Heart left ventricle (tissue), 16 donors: ENCODE measurements at regions not wholly inside any gene's neighbourhood (a gene's known extent, or its start where the extent isn't known, plus 50 kb on each side); places are given as distances from the start of the nearest gene placed in this dataset.
A peak's percentile ranks its signal among the peaks of the same experiment; 100 is the strongest.
"Not testable (repeated sequence)": the region's sequence is repeated elsewhere in the genome, so short reads cannot be mapped to it uniquely, and the experiment has no call there.

Experiments used
- ATAC-seq, 4 donors: fragments of 200-7000 bp; cut with Tn5 transposase; one replicate each; pipeline ENCODE4 v1.9.1; 2020 to 2022; ENCODE audit warnings: moderate library complexity in 4 of 4, mild to moderate bottlenecking in 3 of 4, moderate number of reproducible peaks in 1 of 4
- DNase-seq, 5 donors: peaks; one replicate each; pipeline ENCODE4 v3.0.0-alpha.2; 2020
- H3K27ac ChIP-seq, 12 donors: fragments of 200-600 bp; sonication (generic) in 4 of 12; one replicate each; pipeline versions ENCODE4 v1.5.0 to v1.8.0; 2016 to 2022; ENCODE audit warnings: mild to moderate bottlenecking in 2 of 12
- H3K27me3 ChIP-seq, 9 donors: fragments of 200-600 bp; sonication (generic) in 2 of 9; one replicate each; pipeline versions ENCODE4 v1.5.1 to v1.8.0; 2016 to 2022; ENCODE audit warnings: mild to moderate bottlenecking in 3 of 9
- H3K36me3 ChIP-seq, 9 donors: fragments of 200-600 bp; sonication (generic) in 2 of 9; one replicate each; pipeline versions ENCODE4 v1.5.0 to v1.8.0; 2018 to 2022; ENCODE audit warnings: mild to moderate bottlenecking in 2 of 9
- H3K4me1 ChIP-seq, 12 donors: fragments of 200-600 bp; sonication (generic) in 4 of 12; one replicate each; pipeline versions ENCODE4 v1.5.0 to v1.8.0; 2016 to 2022; ENCODE audit warnings: mild to moderate bottlenecking in 3 of 12
- H3K4me3 ChIP-seq, 12 donors: fragments of 200-600 bp; sonication (generic) in 4 of 12; one replicate each; pipeline versions ENCODE4 v1.5.0 to v1.8.0; 2017 to 2022; ENCODE audit warnings: mild to moderate bottlenecking in 9 of 12, moderate library complexity in 4 of 12
- H3K9me3 ChIP-seq, 12 donors: fragments of 200-600 bp; sonication (generic) in 4 of 12; one replicate each; pipeline versions ENCODE4 v1.5.0 to v1.8.0; 2016 to 2022; ENCODE audit warnings: mild to moderate bottlenecking in 1 of 12
- CTCF ChIP-seq, 12 donors: fragments of 200-600 bp; sonication (generic) in 4 of 12; IDR thresholded peaks; one replicate each; pipeline versions ENCODE4 v1.5.0 to v1.8.0; 2018 to 2022; ENCODE audit warnings: antibody characterized with exemption in 12 of 12, mild to moderate bottlenecking in 5 of 12
- POLR2A ChIP-seq, 2 donors: fragments of 450-650 bp; IDR thresholded peaks; one replicate each; pipeline ENCODE4 v1.6.1; 2017; ENCODE audit warnings: antibody characterized with exemption in 2 of 2, mild to moderate bottlenecking in 2 of 2, moderate library complexity in 2 of 2
- WGBS, 4 donors: extraction: QIAGEN DNeasy Blood & Tissue Kit in 2 of 4; methylation state at CpG; one replicate each; pipeline versions ENCODE4 v1.1.5 to v1.1.7; 2013 to 2018; 5-methylcytosine and 5-hydroxymethylcytosine counted together
- intact Hi-C, 10 donors: fragments of 100-400 bp; cut with DNase I; formaldehyde crosslinking; loops; one replicate each; pipeline versions ENCODE4 v1.11.1 to v1.14.2; 2022
- donor health status: ischemic (EF 13 %, LVEDD 7.1; RV severe dilation, severe dysfunction).
- donor health status: healthy with polysubstance abuse.
- donor health status: DM: no; HTN: yes; CAD: no.
- donor health status: DM: no; HTN: no; CAD: no.
- donor health status: ischemic (EF 25% LVEDD 6.9; RV normal size, moderate dysfunction).
- donor health status: ischemic (EF 25% LVEDD 5.7; RV mildly dilated, moderate dysfunction).
- donor health status: healthy.
- donor health status: DM: yes; HTN: yes; CAD: no.
- donor health status: ischemic (EF 35%, LVEDD 5.7; RV mildly dilated, moderate dysfunction).
- donor health status: nonischemic (EF 11% LVEDD 7.7; RV severe dilation, severe dysfunction).
- donor health status: DM: yes; HTN: yes; CAD: no.
- donor health status: PGD.
- donor health status: ischemic (EF 29% LVEDD 5.4; RV normal size, mild dysfunction).
- donor health status: nonischemic (EF 23%, LVEDD 6.1; RV moderate dilation, normal function).

GRCh38 chr5:152644029-152644728, 239.1 kb upstream of the NMUR2 start:
- 52 to 59% (median 56%) methylated on average over 2 of the region's 2 CpGs for WGBS, 4 donors
- Histone ChIP-seq H3K4me1 (peaks cover 0 to 11% (median 4%) of the 10 kb centered on the region in 12 donors), H3K36me3 (no peaks in the 10 kb centered on the region), H3K27me3 (no peaks in the 10 kb centered on the region), H3K9me3 (no peaks in the 10 kb centered on the region), H3K27ac (no peak overlapping the region), H3K4me3 (no peak overlapping the region)
- TF ChIP-seq CTCF (IDR thresholded peaks at IDR 0.05) (no peak), POLR2A (IDR thresholded peaks at IDR 0.05) (no peak)
- DNase-seq (no peak), ATAC-seq (no peak)
- intact Hi-C loops: no loop called here

- H3K27me3 ChIP-seq: no peaks in the 10 kb centered on the region
- TF ChIP-seq POLR2A (IDR thresholded peaks at IDR 0.05) (no peak), CTCF (IDR thresholded peaks at IDR 0.05) (no peak)
- no peaks in the 10 kb centered on the region for H3K9me3 ChIP-seq
- peaks cover 0 to 12% (median 0%) of the 10 kb centered on the region in 12 donors for H3K4me1 ChIP-seq
- no peak for DNase-seq
- no peak overlapping the region for H3K27ac ChIP-seq
- no peak overlapping the region for H3K4me3 ChIP-seq
- peak in 1 of 4 donors; percentile 31 for ATAC-seq
- intact Hi-C loops: no loop called here
- H3K36me3 ChIP-seq: no peaks in the 10 kb centered on the region
These were observed 244.5 kb upstream of the NMUR2 start for GRCh38 chr5:152649609-152650008.

GRCh38 chr5:152650413-152650812, 245.3 kb upstream of the NMUR2 start:
- DNase-seq (no peak), ATAC-seq (no peak)
- Histone ChIP-seq H3K27ac (no peak overlapping the region), H3K4me1 (peaks cover 0 to 12% (median 0%) of the 10 kb centered on the region in 12 donors), H3K36me3 (no peaks in the 10 kb centered on the region), H3K27me3 (no peaks in the 10 kb centered on the region), H3K4me3 (no peak overlapping the region), H3K9me3 (no peaks in the 10 kb centered on the region)
- TF ChIP-seq CTCF (IDR thresholded peaks at IDR 0.05) (no peak), POLR2A (IDR thresholded peaks at IDR 0.05) (no peak)
- 74 to 82% (median 77%) methylated on average over 3 of the region's 3 CpGs for WGBS, 4 donors
- intact Hi-C loops: no loop called here

GRCh38 chr5:152659470-152659869, 254.4 kb upstream of the NMUR2 start:
- intact Hi-C loops, DNase-seq, H3K27me3 ChIP-seq, H3K9me3 ChIP-seq, ATAC-seq, H3K4me3 ChIP-seq, H3K4me1 ChIP-seq, H3K27ac ChIP-seq, H3K36me3 ChIP-seq: not testable (repeated sequence)
- 71 to 78% (median 75%) methylated on average over 18 of the region's 18 CpGs for WGBS, 4 donors

GRCh38 chr5:152673601-152674000, 268.5 kb upstream of the NMUR2 start:
- no peaks in the 10 kb centered on the region for H3K4me1 ChIP-seq
- 56 to 72% (median 59%) methylated on average over 1 of the region's 1 CpG for WGBS, 4 donors
- DNase-seq: no peak
- no peaks in the 10 kb centered on the region for H3K27me3 ChIP-seq
- intact Hi-C loops: no loop called here
- TF ChIP-seq POLR2A (IDR thresholded peaks at IDR 0.05): no peak
- no peak for TF ChIP-seq CTCF (IDR thresholded peaks at IDR 0.05)
- H3K36me3 ChIP-seq: no peaks in the 10 kb centered on the region
- no peak for ATAC-seq
- no peak overlapping the region for H3K4me3 ChIP-seq
- H3K9me3 ChIP-seq: no peaks in the 10 kb centered on the region
- H3K27ac ChIP-seq: no peak overlapping the region
